ENCODE measurements at regions not wholly inside any gene's neighbourhood (a gene's known extent, or its start where the extent isn't known, plus 50 kb on each side); places are given as distances from the start of the nearest gene placed in this dataset.

GRCh38 chr12:114974826-114975639, 291.1 kb upstream of the TBX3 start:
- H3K4me3 ChIP-seq (ENCODE audit: low read length): no peak overlapping the region
- H3K9me3 ChIP-seq (replicated peaks; ENCODE audit: low read length): no peaks in the 10 kb centered on the region
- H3K36me3 ChIP-seq (ENCODE audit: insufficient read depth, low read length): no peaks in the 10 kb centered on the region
- no peak overlapping the region for H3K9ac ChIP-seq (ENCODE audit: low read depth, low read length)
- H3K4me2 ChIP-seq (ENCODE audit: low read length): no peak overlapping the region
- no peaks in the 10 kb centered on the region for H3K27me3 ChIP-seq (ENCODE audit: control insufficient read depth, insufficient read depth, low read length)
- peaks cover 9% of the 10 kb centered on the region for H3K4me1 ChIP-seq (ENCODE audit: control insufficient read depth, insufficient read depth, low read length)

GRCh38 chr12:114974333-114974732, 290.4 kb upstream of the TBX3 start:
- no peak overlapping the region for H3K9ac ChIP-seq (ENCODE audit: low read depth, low read length)
- no peaks in the 10 kb centered on the region for H3K27me3 ChIP-seq (ENCODE audit: control insufficient read depth, insufficient read depth, low read length)
- peaks cover 9% of the 10 kb centered on the region for H3K4me1 ChIP-seq (ENCODE audit: control insufficient read depth, insufficient read depth, low read length)
- H3K4me3 ChIP-seq (ENCODE audit: low read length): no peak overlapping the region
- no peaks in the 10 kb centered on the region for H3K9me3 ChIP-seq (replicated peaks; ENCODE audit: low read length)
- no peak overlapping the region for H3K4me2 ChIP-seq (ENCODE audit: low read length)
- H3K36me3 ChIP-seq (ENCODE audit: insufficient read depth, low read length): no peaks in the 10 kb centered on the region

- no peaks in the 10 kb centered on the region for H3K27me3 ChIP-seq (ENCODE audit: control insufficient read depth, insufficient read depth, low read length)
- no peak overlapping the region for H3K4me3 ChIP-seq (ENCODE audit: low read length)
- H3K9me3 ChIP-seq (replicated peaks; ENCODE audit: low read length): no peaks in the 10 kb centered on the region
- no peak overlapping the region for H3K4me2 ChIP-seq (ENCODE audit: low read length)
- H3K4me1 ChIP-seq (ENCODE audit: control insufficient read depth, insufficient read depth, low read length): no peaks in the 10 kb centered on the region
- no peaks in the 10 kb centered on the region for H3K36me3 ChIP-seq (ENCODE audit: insufficient read depth, low read length)
- no peak overlapping the region for H3K9ac ChIP-seq (ENCODE audit: low read depth, low read length)
Observed at GRCh38 chr12:114968727-114969126, 284.8 kb upstream of the TBX3 start.

GRCh38 chr12:114967151-114967550, 283.2 kb upstream of the TBX3 start:
- H3K9ac ChIP-seq (ENCODE audit: low read depth, low read length): no peak overlapping the region
- no peaks in the 10 kb centered on the region for H3K9me3 ChIP-seq (replicated peaks; ENCODE audit: low read length)
- H3K4me2 ChIP-seq (ENCODE audit: low read length): no peak overlapping the region
- H3K27me3 ChIP-seq (ENCODE audit: control insufficient read depth, insufficient read depth, low read length): no peaks in the 10 kb centered on the region
- H3K4me1 ChIP-seq (ENCODE audit: control insufficient read depth, insufficient read depth, low read length): no peaks in the 10 kb centered on the region
- no peak overlapping the region for H3K4me3 ChIP-seq (ENCODE audit: low read length)
- H3K36me3 ChIP-seq (ENCODE audit: insufficient read depth, low read length): no peaks in the 10 kb centered on the region

- no peak overlapping the region for H3K4me2 ChIP-seq (ENCODE audit: low read length)
- no peak overlapping the region for H3K4me3 ChIP-seq (ENCODE audit: low read length)
- no peaks in the 10 kb centered on the region for H3K9me3 ChIP-seq (replicated peaks; ENCODE audit: low read length)
- no peaks in the 10 kb centered on the region for H3K36me3 ChIP-seq (ENCODE audit: insufficient read depth, low read length)
- no peaks in the 10 kb centered on the region for H3K4me1 ChIP-seq (ENCODE audit: control insufficient read depth, insufficient read depth, low read length)
- H3K27me3 ChIP-seq (ENCODE audit: control insufficient read depth, insufficient read depth, low read length): no peaks in the 10 kb centered on the region
- no peak overlapping the region for H3K9ac ChIP-seq (ENCODE audit: low read depth, low read length)
Observed at GRCh38 chr12:114964841-114965240, 280.9 kb upstream of the TBX3 start.

GRCh38 chr12:114963846-114964245, 279.9 kb upstream of the TBX3 start:
- H3K4me1 ChIP-seq (ENCODE audit: control insufficient read depth, insufficient read depth, low read length): no peaks in the 10 kb centered on the region
- no peak overlapping the region for H3K4me3 ChIP-seq (ENCODE audit: low read length)
- H3K9ac ChIP-seq (ENCODE audit: low read depth, low read length): no peak overlapping the region
- no peaks in the 10 kb centered on the region for H3K27me3 ChIP-seq (ENCODE audit: control insufficient read depth, insufficient read depth, low read length)
- no peak overlapping the region for H3K4me2 ChIP-seq (ENCODE audit: low read length)
- no peaks in the 10 kb centered on the region for H3K9me3 ChIP-seq (replicated peaks; ENCODE audit: low read length)
- no peaks in the 10 kb centered on the region for H3K36me3 ChIP-seq (ENCODE audit: insufficient read depth, low read length)

GRCh38 chr12:114961491-114961890, 277.5 kb upstream of the TBX3 start:
- H3K9ac ChIP-seq (ENCODE audit: low read depth, low read length): no peak overlapping the region
- no peaks in the 10 kb centered on the region for H3K4me1 ChIP-seq (ENCODE audit: control insufficient read depth, insufficient read depth, low read length)
- no peaks in the 10 kb centered on the region for H3K27me3 ChIP-seq (ENCODE audit: control insufficient read depth, insufficient read depth, low read length)
- no peak overlapping the region for H3K4me3 ChIP-seq (ENCODE audit: low read length)
- no peak overlapping the region for H3K4me2 ChIP-seq (ENCODE audit: low read length)
- H3K9me3 ChIP-seq (replicated peaks; ENCODE audit: low read length): no peaks in the 10 kb centered on the region
- H3K36me3 ChIP-seq (ENCODE audit: insufficient read depth, low read length): no peaks in the 10 kb centered on the region

- Histone ChIP-seq H3K27me3 (ENCODE audit: control insufficient read depth, insufficient read depth, low read length) (no peaks in the 10 kb centered on the region), H3K9ac (ENCODE audit: low read depth, low read length) (no peak overlapping the region), H3K9me3 (replicated peaks; ENCODE audit: low read length) (no peaks in the 10 kb centered on the region), H3K36me3 (ENCODE audit: insufficient read depth, low read length) (no peaks in the 10 kb centered on the region), H3K4me1 (ENCODE audit: control insufficient read depth, insufficient read depth, low read length) (no peaks in the 10 kb centered on the region), H3K4me2 (ENCODE audit: low read length) (no peak overlapping the region), H3K4me3 (ENCODE audit: low read length) (no peak overlapping the region)
Observed at GRCh38 chr12:114958538-114958937, 274.6 kb upstream of the TBX3 start.

- Histone ChIP-seq H3K9me3 (replicated peaks; ENCODE audit: low read length) (no peaks in the 10 kb centered on the region), H3K9ac (ENCODE audit: low read depth, low read length) (no peak overlapping the region), H3K27me3 (ENCODE audit: control insufficient read depth, insufficient read depth, low read length) (no peaks in the 10 kb centered on the region), H3K36me3 (ENCODE audit: insufficient read depth, low read length) (no peaks in the 10 kb centered on the region), H3K4me2 (ENCODE audit: low read length) (no peak overlapping the region), H3K4me1 (ENCODE audit: control insufficient read depth, insufficient read depth, low read length) (no peaks in the 10 kb centered on the region), H3K4me3 (ENCODE audit: low read length) (no peak overlapping the region)
Observed at GRCh38 chr12:114957225-114957624, 273.2 kb upstream of the TBX3 start.

- Histone ChIP-seq H3K9ac (ENCODE audit: low read depth, low read length) (no peak overlapping the region), H3K4me2 (ENCODE audit: low read length) (no peak overlapping the region), H3K9me3 (replicated peaks; ENCODE audit: low read length) (no peaks in the 10 kb centered on the region), H3K4me3 (ENCODE audit: low read length) (no peak overlapping the region), H3K4me1 (ENCODE audit: control insufficient read depth, insufficient read depth, low read length) (no peaks in the 10 kb centered on the region), H3K27me3 (ENCODE audit: control insufficient read depth, insufficient read depth, low read length) (no peaks in the 10 kb centered on the region), H3K36me3 (ENCODE audit: insufficient read depth, low read length) (no peaks in the 10 kb centered on the region)
Observed at GRCh38 chr12:114955414-114956014, 271.5 kb upstream of the TBX3 start.

- Histone ChIP-seq H3K36me3 (ENCODE audit: insufficient read depth, low read length) (no peaks in the 10 kb centered on the region), H3K9ac (ENCODE audit: low read depth, low read length) (no peak overlapping the region), H3K27me3 (ENCODE audit: control insufficient read depth, insufficient read depth, low read length) (no peaks in the 10 kb centered on the region), H3K4me2 (ENCODE audit: low read length) (no peak overlapping the region), H3K4me3 (ENCODE audit: low read length) (no peak overlapping the region), H3K9me3 (replicated peaks; ENCODE audit: low read length) (no peaks in the 10 kb centered on the region), H3K4me1 (ENCODE audit: control insufficient read depth, insufficient read depth, low read length) (no peaks in the 10 kb centered on the region)
Observed at GRCh38 chr12:114954511-114955055, 270.6 kb upstream of the TBX3 start.

Data from skeletal muscle satellite cell (primary cell).